HG02870 (cell line): ENCODE measurements at regions not wholly inside any gene's neighbourhood (a gene's known extent, or its start where the extent isn't known, plus 50 kb on each side); places are given as distances from the start of the nearest gene placed in this dataset.
"Not testable (repeated sequence)": the region's sequence is repeated elsewhere in the genome, so short reads cannot be mapped to it uniquely, and the experiment has no call there.

Experiments
- ATAC-seq: cut with Tn5 transposase; IDR thresholded peaks from one replicate; pipeline ENCODE4 v1.9.1; 2021; ENCODE audit warnings: mild to moderate bottlenecking, moderate library complexity; ENCODE audit not compliant: unreplicated experiment

DNA sequence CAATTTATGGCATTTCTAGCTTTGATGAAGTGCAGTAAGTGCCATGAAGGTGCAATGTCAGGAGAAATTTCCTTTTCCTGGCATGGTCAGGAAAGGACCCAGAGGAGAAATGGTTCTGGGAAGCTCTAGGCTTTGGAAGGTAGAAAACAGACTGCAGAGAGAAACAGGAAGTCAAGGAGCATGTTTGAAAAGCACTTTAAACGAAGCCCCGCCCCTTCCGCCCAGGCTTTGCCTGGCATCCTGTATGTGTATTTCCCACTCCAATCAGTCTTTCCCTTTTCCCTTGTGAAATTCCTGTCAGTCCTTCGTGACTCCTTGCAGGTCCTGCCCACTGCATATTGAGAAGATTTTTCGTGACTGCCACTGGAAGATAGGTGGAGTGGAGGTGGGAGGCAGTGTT is 320.9 kb upstream of the SASH1 start:
- ATAC-seq, result no peak

DNA sequence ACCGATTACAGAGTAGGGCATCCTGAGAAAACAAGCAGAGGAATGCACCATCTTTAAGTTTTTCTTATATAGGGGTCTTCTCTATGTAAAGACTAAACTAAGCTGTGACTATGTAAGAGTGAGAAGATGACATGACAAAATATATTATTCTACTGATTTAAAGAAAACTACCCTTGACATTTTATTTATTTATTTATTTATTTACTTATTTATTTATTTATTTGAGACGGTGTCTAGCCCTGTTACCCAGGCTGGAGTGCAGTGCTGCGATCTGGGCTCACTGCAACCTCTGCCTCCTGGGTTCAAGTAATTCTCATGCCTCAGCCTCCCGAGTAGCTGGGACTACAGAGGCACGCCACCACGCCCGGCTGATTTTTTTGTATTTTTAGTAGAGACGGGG is 320.4 kb upstream of the SASH1 start:
- not testable (repeated sequence) for ATAC-seq

DNA sequence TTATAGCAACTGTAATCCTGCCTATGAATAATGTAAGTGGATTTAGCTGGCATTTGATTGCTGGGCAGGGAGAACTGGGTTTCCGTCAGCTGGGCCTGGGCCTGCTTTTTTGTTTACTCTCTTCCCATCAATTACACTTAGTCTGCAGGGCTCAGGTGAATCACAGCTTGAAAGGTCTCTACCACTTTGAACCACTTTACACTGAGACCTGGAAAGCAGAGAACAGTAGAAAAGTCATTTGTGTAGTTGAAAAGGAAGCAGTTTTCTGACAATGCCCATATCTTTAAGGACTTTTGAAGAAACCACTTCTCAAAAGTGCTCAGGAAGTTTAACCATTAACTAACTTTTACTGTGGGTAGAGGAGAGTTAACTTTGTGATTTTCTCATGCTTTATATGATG is 315.4 kb upstream of the SASH1 start:
- ATAC-seq, result no peak

DNA sequence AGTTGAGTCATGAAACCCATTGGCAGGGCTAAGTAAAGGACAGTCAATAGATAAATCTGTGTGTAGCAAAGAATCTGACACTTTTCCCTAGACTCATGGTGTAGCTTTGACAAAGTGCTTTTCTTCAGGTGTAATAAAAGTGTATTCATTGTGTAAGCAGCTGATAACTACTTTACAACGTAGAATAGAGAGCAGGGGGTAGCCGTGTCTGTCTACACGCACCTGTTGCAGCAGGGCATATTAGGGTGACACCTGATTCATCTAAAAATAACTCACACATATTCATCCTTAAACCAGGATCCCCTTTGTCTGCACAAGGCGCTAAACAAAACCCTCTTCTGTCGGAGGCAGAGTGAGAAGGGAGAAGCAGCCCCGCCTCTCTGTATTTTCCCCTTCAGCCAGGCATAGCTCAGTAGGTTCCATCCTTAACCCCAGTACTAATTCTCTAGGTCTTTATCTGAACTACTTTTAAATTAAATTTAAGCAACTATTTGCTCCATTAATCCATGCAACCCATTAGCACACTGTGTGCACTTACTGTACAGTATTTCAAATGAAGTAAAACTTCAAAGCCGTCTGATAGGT is 306.7 kb upstream of the SASH1 start:
- ATAC-seq, result no peak

DNA sequence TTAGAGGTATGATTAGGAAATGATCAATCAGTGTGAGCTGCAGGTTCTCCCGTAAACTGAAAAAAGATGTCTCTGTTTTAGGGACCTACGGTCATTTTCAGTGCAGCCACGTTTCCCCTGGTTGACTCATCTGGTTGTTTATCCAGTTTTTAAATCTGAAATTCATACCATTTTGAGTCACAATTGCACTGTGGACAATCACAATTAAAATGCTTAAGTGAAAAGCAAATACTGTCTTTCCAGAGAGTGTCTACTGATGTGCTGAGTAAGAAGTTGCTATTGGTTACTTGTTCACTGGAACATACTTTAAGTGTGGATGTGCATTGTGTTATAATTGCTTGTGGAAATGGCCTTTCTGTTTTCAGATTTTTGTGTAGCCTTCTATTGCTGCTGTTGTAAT is 305.1 kb upstream of the SASH1 start:
- ATAC-seq, result no peak

DNA sequence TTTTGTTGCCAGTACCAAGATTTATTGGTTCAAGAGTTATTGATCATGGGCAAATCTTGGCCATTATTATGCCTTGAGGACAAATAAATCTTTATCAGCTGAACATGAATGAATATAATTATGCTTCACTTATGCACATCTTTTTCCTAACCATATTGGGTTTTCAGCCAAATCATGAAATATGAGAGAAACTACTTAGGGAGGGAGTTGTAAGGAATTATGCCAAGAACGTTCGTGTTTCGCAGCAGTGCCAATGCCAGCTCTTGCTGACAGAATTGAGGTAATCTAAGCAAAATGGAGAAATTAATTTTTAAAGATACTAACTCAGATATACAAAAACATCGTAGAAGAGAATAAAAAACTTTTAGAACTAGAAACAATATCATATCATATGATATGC is 301.1 kb upstream of the SASH1 start:
- no peak for ATAC-seq

- ATAC-seq, result no peak
These were observed 300.1 kb upstream of the SASH1 start for GRCh38 chr6:148042536-148042935.

GRCh38 chr6:148044261-148044751 is 298.3 kb upstream of the SASH1 start:
- no peak for ATAC-seq

DNA sequence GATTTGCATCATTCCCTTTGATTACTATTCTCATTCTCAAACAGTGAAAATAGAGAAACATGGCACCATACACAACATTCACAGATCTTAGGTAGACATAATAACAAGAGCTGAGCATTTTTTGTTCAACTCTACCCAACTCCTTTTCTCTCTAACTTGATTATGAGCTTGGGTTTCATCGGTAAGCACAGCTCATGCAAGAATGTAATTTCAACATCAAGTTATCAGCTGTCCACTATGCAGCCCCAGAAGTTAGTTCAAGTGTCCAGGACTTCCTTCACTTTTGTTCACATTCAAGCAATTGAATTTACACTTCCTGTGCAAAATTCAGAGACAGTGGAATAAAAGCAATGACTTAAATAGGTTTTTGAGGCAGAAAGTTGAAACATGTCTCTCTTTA is 297.7 kb upstream of the SASH1 start:
- no peak for ATAC-seq

DNA sequence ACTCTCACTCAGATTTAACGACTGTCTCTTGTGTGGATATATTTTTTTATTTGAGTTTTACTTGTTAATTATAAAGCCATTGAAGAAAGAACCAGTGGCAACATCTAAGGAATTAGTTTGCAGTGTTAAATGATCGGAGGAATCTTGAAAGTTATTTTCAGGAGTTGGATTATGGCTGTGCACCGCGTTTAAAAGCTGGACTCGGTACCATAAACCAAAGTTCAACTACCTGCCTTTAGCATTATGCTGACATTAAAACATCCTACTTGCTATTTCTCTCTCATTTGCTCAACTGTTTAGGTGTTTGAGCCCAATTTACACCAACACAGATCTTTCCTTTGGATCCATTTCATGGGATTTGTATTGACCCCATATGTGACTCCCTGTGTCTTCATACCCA is 289.4 kb upstream of the SASH1 start:
- ATAC-seq, result no peak

DNA sequence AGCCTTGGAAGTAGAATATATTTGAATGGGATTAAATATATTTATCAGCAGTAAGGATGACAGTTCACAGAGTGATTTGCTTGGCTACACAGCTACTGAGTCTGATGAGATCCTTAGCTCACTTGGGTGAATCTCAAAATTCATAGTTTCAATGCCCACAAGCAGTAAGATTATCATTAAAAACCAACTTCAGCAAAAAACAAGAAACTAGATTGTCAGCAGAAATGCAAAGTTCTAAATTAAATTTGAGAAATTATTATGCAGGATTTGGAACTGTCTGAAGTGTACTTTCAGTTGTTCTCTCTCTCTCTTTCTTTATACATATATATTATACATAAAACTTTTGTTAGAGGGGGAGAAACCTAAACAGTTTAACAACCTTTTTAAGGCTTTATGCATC is 288.8 kb upstream of the SASH1 start:
- no peak for ATAC-seq

DNA sequence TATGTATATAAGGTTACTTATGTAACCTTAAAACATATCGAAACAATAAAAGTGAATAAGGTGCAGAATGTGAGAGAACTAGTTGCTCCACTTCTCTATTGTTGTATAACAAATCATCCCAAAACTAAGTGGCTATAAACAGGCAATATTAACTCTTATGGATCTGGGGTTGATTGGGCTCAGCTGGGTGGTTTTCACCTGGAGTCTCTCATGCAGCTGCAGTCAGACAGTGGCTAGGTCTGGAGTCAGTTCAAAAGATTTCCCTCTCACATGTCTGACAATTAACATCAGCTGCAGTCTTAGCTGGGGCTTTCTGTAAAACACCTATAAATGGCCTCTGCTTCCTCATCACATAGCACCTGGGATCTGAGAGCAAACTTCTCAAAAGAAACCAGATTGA is 288.4 kb upstream of the SASH1 start:
- no peak for ATAC-seq

DNA sequence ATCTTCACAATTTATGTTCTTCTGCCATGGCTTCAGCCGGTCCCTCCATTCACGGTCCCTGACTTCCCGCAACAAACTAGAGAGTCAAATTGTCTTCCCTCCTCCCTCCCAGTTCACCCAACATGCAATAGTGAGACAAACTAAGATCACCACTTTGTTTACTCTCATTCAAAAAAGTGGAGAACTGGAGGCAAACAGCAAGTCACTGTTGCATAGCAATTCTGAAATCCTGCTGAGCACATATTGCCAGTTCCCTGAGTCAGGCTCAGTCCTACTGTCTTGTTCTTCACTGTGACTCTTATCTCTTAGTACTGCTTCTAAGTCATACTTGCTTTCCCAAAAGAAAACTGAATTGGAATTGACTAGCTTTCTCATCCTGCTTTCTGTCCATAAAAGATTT is 287.2 kb upstream of the SASH1 start:
- ATAC-seq, result no peak

GRCh38 chr6:148059869-148060268 is 282.8 kb upstream of the SASH1 start:
- ATAC-seq, result no peak

GRCh38 chr6:148064406-148065134 is 278.1 kb upstream of the SASH1 start:
- no peak for ATAC-seq

GRCh38 chr6:148068437-148069061 is 274.1 kb upstream of the SASH1 start:
- no peak for ATAC-seq

- ATAC-seq, result no peak
These were observed 273.4 kb upstream of the SASH1 start for GRCh38 chr6:148069256-148069655.

DNA sequence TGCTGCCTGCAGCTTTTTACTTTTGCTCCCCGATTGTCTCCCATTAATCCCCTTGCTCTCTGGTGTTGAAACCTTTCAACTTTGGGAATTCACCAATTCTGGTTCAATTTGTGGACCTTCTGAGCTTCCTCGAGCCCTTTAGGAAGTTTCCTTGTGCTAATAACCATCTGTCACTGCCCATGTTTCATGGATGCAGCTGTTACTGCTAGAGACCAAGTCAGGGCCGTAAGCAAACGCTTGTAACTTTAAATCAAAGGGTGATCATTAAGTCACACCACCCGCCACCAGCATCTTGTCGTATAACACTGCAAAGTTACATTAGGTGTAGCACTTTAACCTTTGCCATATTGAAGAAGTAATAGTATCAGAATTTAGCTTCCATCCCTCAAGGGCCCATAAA is 268.3 kb upstream of the SASH1 start:
- ATAC-seq, result no peak

DNA sequence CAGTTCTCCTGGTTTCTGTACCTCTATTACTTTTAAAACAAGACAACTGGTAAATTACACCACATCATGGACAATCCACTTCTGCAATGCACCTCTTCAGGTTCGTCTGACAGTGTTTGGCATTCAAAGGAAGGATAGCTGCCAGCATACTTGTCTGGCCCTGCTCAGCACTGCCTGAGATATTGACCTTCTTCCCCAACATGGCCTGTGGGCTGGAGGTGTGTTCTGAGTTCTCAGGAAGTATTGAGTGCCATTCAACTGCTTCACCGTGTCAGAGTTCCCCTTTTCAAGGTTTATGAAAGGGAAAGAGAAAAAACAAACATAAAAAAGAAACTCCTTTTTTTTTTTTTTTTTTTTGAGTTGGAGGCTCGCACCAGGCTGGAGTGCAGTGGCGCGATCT is 267.9 kb upstream of the SASH1 start:
- ATAC-seq, result peak; percentile 87

GRCh38 chr6:148075352-148075751 is 267.3 kb upstream of the SASH1 start:
- no peak for ATAC-seq

DNA sequence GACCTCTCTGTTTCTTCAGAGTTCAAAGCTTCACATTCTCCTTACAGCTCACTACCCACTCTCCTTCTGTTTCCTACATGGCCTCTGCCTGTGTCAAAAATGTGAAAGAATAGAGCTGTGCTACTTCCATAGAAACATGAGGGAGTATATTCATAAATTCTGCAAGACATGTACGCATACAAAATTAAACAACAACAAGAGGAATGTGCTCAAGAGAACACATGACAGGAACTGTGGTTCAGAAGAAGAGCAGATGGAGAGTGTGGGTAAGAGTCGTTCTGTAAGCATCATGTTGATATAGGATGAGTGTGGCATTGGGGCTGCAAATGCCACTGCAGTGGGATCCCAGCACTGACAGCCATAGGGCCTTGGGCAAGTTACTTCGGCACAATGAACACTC is 266.6 kb upstream of the SASH1 start:
- ATAC-seq, result no peak

- no peak for ATAC-seq
These were observed 262.3 kb upstream of the SASH1 start for GRCh38 chr6:148080315-148080714.
